Breast epithelium (tissue), 4 donors: ENCODE measurements at regions not wholly inside any gene's neighbourhood (a gene's known extent, or its start where the extent isn't known, plus 50 kb on each side); places are given as distances from the start of the nearest gene placed in this dataset.

Source experiments
- DNase-seq, 2 donors: peaks; one replicate each; pipeline ENCODE4 v3.0.0-alpha.2; 2019; ENCODE audit warnings: low spot score in 2 of 2
- H3K27ac ChIP-seq, 2 donors: fragments of 200-600 bp; sonication (generic) in 1 of 2; one replicate each; pipeline ENCODE4 v1.5.1; 2016 to 2019; ENCODE audit warnings: mild to moderate bottlenecking in 1 of 2
- H3K27me3 ChIP-seq, 2 donors: fragments of 200-600 bp; sonication (generic) in 1 of 2; one replicate each; pipeline versions ENCODE4 v1.5.1 to v1.6.0; 2017 to 2019; ENCODE audit warnings: control low read depth in 1 of 2, mild to moderate bottlenecking in 1 of 2
- H3K36me3 ChIP-seq: fragments of 200-600 bp; one replicate; pipeline ENCODE4 v1.5.1; 2019
- H3K4me1 ChIP-seq, 2 donors: fragments of 200-600 bp; sonication (generic); one replicate each; pipeline ENCODE4 v1.5.1; 2016 to 2019; ENCODE audit warnings: control low read depth in 1 of 2
- H3K4me3 ChIP-seq, 3 donors: fragments of 200-600 bp; sonication (generic); 1 replicate in 2 of 3; 2 replicates in 1 of 3; pipeline ENCODE4 v1.5.1; 2016 to 2019; ENCODE audit warnings: mild to moderate bottlenecking in 3 of 3, moderate library complexity in 2 of 3
- H3K9me3 ChIP-seq, 2 donors: fragments of 200-600 bp; sonication (generic) in 1 of 2; one replicate each; pipeline ENCODE4 v1.5.1; 2016 to 2019; ENCODE audit warnings: control low read depth in 1 of 2
- POLR2A ChIP-seq: fragments of 450-650 bp; IDR thresholded peaks from one replicate; pipeline ENCODE4 v1.6.1; 2016; ENCODE audit warnings: antibody characterized with exemption, mild to moderate bottlenecking, moderate library complexity
- POLR2AphosphoS5 ChIP-seq, 3 donors: sonication (generic); formaldehyde crosslinking; IDR thresholded peaks; one replicate each; pipeline ENCODE4 v1.6.1; 2017; ENCODE audit warnings: antibody characterized with exemption in 3 of 3
- intact Hi-C: fragments of 100-400 bp; cut with DNase I; formaldehyde crosslinking; loops from one replicate; pipeline ENCODE4 v1.15.1; 2023; ENCODE audit warnings: low total_unique reads
- TF ChIP-seq, protein P1 (sequence below), 3 donors: fragments of 450-650 bp; IDR thresholded peaks; one replicate each; pipeline ENCODE4 v1.5.1; 2016 to 2017; ENCODE audit warnings: antibody characterized with exemption in 3 of 3, mild to moderate bottlenecking in 3 of 3, moderate library complexity in 3 of 3

DNA sequence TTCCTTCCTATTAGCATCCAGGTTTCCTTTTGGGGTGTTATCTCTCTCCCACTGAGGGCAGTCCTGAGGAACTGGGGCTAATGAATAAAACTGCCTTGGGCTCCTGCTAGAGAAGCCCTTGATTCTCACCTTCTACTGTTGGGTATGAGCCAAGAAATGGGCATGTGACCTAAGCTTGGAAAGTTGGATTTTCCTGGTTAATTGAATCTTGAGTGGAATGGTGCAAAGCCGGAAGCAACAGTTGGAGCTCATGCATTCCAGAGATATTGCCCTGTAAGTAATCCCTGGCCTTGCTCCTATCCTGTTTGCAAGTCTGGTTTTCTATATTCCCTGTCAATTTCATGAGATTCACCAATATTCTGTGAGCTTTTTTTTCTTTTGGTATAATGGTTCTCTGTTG is 158.5 kb upstream of the ELL2 start:
- TF ChIP-seq POLR2A: no peak
- TF ChIP-seq, protein P1, sequence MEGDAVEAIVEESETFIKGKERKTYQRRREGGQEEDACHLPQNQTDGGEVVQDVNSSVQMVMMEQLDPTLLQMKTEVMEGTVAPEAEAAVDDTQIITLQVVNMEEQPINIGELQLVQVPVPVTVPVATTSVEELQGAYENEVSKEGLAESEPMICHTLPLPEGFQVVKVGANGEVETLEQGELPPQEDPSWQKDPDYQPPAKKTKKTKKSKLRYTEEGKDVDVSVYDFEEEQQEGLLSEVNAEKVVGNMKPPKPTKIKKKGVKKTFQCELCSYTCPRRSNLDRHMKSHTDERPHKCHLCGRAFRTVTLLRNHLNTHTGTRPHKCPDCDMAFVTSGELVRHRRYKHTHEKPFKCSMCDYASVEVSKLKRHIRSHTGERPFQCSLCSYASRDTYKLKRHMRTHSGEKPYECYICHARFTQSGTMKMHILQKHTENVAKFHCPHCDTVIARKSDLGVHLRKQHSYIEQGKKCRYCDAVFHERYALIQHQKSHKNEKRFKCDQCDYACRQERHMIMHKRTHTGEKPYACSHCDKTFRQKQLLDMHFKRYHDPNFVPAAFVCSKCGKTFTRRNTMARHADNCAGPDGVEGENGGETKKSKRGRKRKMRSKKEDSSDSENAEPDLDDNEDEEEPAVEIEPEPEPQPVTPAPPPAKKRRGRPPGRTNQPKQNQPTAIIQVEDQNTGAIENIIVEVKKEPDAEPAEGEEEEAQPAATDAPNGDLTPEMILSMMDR (IDR thresholded peaks at IDR 0.05): no peak
- no peak for TF ChIP-seq POLR2AphosphoS5 (IDR thresholded peaks at IDR 0.05)
- H3K27me3 ChIP-seq: no peaks in the 10 kb centered on the region
- H3K9me3 ChIP-seq: no peaks in the 10 kb centered on the region
- no peak for DNase-seq
- H3K36me3 ChIP-seq: no peaks in the 10 kb centered on the region
- H3K27ac ChIP-seq: no peak overlapping the region
- H3K4me1 ChIP-seq: no peaks in the 10 kb centered on the region
- H3K4me3 ChIP-seq: no peak overlapping the region
- intact Hi-C loops: no loop called here

DNA sequence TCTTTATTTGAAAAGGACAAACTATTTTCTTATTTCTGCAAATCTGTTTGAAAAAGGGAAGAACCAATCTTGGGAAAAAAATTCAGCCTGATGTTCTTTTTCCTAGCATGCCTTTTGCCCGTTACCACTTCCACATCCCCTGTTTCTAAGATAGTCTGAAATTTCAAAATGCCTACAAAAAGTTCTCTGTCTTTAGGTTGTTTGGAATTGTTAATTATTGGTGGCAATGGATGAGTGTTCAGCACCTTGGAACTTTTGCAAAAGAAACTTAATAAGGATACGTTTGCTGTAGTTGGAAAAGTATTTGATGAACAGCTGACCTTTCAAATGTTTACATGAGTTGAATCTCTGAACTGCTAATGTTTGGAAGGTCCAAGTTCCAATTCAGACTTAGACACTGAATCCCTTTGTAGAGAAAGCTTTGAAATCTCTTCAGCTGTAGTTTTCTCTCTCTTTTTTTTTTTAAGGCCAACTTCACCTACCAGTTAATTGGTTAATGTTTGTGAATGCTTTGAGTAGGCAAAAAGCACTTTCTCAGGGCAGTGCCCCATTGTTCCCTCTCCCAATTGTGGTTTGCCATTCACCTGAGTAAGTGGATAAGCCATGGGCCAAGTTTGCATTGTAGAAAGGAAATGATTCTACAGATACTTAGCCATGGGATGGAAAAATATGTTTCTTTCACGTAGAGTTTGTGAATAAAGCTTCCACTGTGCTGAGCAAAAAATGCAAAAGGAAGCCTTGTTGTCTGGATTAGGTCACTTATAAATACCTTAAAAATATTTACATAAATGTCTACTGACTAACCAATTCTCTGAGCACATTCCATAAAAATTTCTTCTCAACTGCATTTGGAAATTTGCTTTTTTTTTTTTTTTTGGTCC is 156.4 kb upstream of the ELL2 start:
- no peak for DNase-seq
- no peaks in the 10 kb centered on the region for H3K36me3 ChIP-seq
- H3K27ac ChIP-seq: no peak overlapping the region
- H3K27me3 ChIP-seq: no peaks in the 10 kb centered on the region
- H3K4me1 ChIP-seq: no peaks in the 10 kb centered on the region
- TF ChIP-seq, protein P1 (IDR thresholded peaks at IDR 0.05): no peak
- no peak for TF ChIP-seq POLR2AphosphoS5 (IDR thresholded peaks at IDR 0.05)
- TF ChIP-seq POLR2A: no peak
- intact Hi-C loops: no loop called here
- no peaks in the 10 kb centered on the region for H3K9me3 ChIP-seq
- H3K4me3 ChIP-seq: no peak overlapping the region

DNA sequence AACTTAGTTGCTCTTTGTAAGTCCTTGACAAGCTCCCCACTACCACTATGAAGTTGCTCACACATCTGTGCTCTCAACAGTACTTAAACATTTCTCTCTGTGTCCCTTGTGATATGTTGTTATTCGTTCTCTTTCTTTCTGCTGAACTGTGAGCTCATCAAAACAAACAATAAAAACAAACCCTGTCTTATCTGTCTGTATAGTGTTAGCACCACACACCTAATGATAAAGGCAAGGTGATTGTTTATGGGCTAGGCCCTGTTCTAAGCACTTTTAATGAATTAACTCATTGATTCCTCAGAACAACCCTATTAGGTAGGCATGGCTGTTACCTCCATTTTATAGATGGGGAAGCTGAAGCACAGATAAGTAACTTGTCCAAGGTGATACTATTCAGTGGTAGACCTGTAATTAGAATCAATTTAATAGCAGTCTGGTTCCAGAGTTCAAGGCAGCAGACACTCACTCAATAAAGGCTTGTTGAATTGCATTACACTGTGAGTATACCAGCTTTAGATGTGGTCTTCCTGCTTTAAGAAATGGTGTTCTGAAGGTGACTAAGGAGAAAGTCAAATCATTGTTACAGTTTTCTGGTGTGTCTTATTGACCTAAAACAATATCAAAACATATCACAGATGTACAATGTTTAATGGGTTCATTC is 153.6 kb upstream of the ELL2 start:
- no peak for DNase-seq
- Histone ChIP-seq H3K27ac (no peak overlapping the region), H3K27me3 (no peaks in the 10 kb centered on the region), H3K4me3 (no peak overlapping the region), H3K9me3 (no peaks in the 10 kb centered on the region), H3K4me1 (no peaks in the 10 kb centered on the region), H3K36me3 (no peaks in the 10 kb centered on the region)
- intact Hi-C loops: no loop called here
- TF ChIP-seq POLR2A (no peak), POLR2AphosphoS5 (IDR thresholded peaks at IDR 0.05) (no peak)
- TF ChIP-seq, protein P1 (IDR thresholded peaks at IDR 0.05): no peak

DNA sequence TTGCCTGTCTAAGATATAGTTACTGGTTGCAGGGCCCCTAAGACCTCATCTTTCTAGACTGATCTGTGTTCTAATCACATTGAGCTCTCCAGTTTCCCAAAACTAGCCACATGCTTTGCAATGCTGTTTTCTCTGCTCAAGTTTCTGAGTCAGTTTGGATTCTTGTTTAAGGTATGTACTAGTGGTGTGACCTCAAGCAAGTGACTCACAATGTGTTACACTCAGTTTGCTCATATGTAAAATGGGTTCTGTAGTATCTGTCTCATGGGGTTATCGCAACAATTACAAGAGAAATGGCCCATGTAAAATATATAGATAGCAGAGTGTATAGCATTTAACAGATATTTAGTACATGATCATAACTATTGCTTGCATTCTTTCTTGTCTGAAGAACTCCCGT is 153.1 kb upstream of the ELL2 start:
- Histone ChIP-seq H3K4me1 (no peaks in the 10 kb centered on the region), H3K36me3 (no peaks in the 10 kb centered on the region), H3K4me3 (no peak overlapping the region), H3K27me3 (no peaks in the 10 kb centered on the region), H3K27ac (peak overlapping the region; percentile 74), H3K9me3 (no peaks in the 10 kb centered on the region)
- DNase-seq: no peak
- intact Hi-C loops: no loop called here
- TF ChIP-seq POLR2AphosphoS5 (IDR thresholded peaks at IDR 0.05) (no peak), POLR2A (no peak)
- TF ChIP-seq, protein P1 (IDR thresholded peaks at IDR 0.05): no peak
